ENCODE measurements at regions not wholly inside any gene's neighbourhood (a gene's known extent, or its start where the extent isn't known, plus 50 kb on each side); places are given as distances from the start of the nearest gene placed in this dataset.

DNA sequence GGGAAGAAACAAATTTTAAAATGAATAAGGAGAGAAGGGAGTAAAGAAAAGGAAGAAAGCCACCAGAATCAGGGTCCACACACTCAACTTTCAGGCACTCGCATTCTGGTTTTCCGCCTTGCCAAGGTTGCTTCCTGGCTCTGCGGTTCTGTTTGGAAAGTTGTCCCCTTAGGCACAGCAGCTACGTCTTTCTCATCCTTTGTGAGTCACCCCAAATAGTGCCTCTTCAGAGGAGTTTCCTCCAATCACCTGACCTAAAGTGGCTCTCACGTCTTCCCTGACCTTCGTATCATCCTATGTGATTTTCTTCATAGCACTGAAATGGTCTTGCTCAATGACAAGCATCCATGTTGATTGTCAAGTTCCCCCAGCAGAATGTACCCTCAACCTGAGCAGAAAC lies 99.5 kb upstream of the TMCC3 start:
- DNase-seq (ENCODE audit: low spot score) = no peak

- DNase-seq (ENCODE audit: low spot score) = no peak
Observed at GRCh38 chr12:94749455-94749854, 99.1 kb upstream of the TMCC3 start.

DNA sequence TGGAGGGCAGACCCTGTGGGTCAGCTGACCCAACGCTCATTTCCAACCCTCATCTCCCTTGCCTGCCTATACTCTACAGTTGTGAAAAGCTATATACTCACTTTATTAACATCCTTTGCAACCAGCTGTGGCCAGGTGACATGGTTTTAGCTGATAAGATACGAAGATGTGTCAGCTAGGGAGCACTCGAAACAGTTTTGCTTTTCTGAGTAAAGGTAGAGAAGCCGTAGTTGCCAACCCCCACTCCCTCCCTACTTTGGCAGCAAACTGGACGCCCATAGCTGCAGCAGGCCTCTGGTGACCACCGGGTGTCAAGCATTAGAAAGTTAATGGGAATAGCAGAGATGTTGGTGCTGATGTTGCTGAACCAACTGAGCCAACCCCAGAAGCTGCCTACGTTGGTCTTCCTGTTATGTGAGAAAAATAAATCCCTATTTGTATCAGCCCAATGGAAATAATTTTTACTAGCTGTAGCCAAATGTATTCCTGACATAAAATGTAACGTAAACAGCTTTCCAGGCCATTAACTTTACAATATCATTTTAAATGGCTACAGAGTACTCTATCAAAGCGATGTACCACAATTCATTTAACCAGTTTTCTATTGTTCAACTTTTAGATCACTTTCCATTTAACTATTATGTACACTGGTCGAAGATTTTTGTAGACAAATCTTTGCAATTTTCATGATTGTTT lies 98.5 kb upstream of the TMCC3 start:
- DNase-seq (ENCODE audit: low spot score) = no peak

- DNase-seq (ENCODE audit: low spot score) = no peak
Observed at GRCh38 chr12:94745562-94745961, 95.2 kb upstream of the TMCC3 start.

DNA sequence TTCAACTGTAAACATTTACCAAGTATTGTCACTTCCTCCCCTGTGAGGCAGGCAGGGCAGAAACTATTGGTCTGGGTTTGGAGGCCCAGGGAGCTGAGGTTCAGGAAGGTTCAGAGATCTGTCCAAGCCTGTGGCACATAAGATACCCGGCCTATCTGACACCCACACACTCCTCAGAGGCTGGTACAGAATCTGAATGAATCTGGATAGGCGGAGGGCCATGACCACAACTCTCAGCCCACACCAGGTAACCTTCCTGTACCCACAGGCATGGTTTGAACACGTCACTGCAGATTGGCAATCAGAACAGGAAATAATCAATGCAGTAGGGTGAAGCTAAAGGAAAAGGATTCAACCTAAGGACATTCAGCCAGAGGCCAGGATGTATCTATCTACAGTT lies 92.8 kb upstream of the TMCC3 start:
- DNase-seq (ENCODE audit: low spot score) = no peak

DNA sequence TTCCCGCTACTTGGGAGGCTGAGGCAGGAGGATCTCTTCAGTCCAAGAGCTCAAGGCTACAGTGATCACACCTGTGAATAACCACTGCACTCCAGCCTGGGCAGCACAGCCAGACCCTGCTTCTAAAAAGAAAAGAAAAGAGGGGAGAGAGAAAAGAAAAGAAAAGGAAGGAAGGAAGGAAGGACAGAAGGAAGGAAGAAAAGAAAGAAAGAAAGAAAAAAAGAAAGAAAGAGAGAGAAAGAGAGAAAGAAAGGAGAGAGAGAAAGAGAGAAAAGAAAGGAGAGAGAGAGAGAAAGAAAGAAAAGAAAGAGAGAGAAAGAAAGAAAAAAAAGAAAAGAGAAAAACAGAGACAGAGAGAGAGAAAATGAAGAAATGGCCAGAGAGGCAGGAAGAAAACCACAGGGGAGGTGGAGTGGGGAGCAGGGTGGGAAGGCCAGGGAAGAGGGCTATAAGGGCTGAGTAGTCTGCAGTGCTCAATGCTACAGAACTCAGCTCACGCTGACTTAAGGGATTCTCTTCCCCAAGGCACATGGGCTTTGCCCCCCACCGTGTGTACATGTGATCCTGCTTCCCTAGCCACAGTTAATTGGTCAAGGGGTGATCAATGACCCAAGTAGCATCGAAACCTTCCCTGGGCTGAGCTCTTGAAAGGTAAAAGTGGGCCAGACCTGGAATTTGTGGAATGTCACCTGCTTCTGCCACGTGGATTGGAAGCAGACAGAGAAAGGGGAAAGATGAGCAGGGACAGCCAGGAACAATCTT lies 90.4 kb upstream of the TMCC3 start:
- no peak for DNase-seq (ENCODE audit: low spot score)

DNA sequence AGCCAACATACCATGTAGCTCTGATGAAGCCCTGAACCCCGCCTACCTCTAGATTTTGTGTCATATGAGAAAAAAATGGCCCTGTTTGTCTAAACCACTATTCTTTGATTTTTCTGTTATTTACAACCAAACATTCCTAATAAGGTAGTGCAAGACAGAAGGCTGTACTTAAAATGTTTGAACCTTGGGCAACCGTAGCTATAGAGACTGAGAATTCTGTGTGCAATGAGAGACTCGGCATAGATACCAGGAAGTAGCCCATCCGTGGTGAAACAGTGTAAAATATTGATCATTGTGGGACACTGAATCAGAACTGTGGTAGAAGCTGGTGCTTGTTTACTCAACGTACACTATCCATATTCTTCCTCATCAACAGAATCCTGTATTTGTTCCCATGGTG lies 86.5 kb upstream of the TMCC3 start:
- no peak for DNase-seq (ENCODE audit: low spot score)

- DNase-seq (ENCODE audit: low spot score) = no peak
Observed at GRCh38 chr12:94736004-94736403, 85.6 kb upstream of the TMCC3 start.

- DNase-seq (ENCODE audit: low spot score) = no peak
Observed at GRCh38 chr12:94733727-94734126, 83.4 kb upstream of the TMCC3 start.

DNA sequence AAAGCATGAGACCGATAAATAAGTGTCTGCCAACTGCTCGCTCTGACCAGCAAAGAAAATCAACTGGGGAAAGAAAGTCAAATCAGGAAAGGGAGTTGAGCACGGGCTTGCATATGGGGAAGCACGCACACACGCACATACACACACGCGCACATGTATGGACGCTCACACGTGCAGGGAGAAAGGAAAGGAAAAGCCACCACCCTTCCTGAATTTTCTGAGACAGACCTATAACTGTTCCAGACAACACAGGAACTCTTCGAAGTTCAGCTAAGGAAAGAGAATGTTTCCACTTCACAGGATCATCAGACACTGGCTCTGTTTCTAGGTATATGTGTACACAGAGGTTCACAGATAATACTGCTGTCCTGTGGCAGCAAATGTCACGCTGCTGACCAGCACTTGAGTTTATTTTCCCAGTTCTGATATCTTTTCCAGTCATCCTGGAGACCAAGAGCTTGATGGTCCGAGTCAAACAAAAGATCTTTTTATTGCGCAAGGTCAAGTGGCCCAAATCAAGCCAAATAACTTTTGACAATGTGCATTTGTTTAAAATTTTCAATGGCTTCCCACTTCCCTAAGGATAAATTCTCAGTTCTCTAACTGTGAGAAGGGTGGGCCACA lies 82.1 kb upstream of the TMCC3 start:
- DNase-seq (ENCODE audit: low spot score) = peak; percentile 31

GRCh38 chr12:94731733-94732360 lies 81.5 kb upstream of the TMCC3 start:
- peak; percentile 71 for DNase-seq (ENCODE audit: low spot score)

- no peak for DNase-seq (ENCODE audit: low spot score)
Observed at GRCh38 chr12:94730847-94731246, 80.5 kb upstream of the TMCC3 start.

- no peak for DNase-seq (ENCODE audit: low spot score)
Observed at GRCh38 chr12:94726236-94726835, 76.0 kb upstream of the TMCC3 start.

DNA sequence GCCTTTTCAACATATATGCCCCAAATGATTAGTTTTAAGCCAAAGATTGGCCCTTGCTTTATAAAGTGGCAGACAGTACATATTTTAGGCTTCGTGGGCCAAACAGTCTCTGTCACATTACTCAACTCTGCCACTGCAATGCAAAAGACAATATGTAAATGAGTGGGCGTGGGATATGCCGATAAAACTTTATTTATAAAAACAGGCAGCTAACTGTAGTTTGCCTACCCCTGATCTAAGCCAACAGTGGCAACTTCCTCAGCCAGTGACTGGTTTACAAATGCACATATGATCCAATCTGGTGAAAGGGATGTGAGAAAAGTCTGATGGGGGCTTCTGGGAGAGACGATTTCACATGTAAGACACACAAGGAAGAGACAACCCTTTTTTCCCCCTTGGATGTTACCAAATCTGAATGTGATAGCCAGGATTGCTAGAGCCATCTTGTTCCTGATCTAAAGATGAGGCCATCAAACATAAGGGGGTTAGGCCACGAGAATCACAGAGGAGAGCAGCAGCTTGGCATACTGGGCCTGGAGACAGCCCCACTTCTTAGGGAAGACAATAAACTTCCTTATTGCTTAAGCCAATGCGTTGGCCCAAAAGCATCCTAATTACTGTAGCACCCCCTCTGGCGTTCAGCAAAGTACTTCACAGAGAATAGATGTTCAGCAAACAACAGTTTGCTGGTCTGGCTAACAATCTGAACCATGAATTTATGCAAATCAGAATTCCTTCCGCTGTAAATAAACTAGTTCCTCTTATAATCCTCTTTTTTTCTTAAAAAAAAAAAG lies 75.2 kb upstream of the TMCC3 start:
- DNase-seq (ENCODE audit: low spot score) = no peak

GRCh38 chr12:94722664-94723063 lies 72.3 kb upstream of the TMCC3 start:
- no peak for DNase-seq (ENCODE audit: low spot score)

DNA sequence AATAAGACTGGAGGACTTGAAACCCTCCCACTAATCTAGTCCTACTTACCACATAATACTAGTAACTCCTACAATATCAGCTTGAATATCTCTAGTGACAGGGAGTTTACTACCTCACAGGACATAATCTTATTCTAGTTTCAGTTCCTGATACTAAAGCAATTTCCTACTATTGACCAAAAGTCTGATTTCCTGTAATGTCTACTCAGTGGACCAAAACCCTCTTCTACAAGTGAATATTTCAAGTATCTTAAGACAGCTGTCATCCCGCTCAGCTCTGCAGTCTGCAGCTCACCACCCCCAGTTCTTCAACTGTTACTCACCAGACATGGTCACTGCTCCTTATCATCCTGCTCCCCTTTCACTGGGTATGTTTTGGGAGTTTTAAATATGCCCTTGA lies 70.8 kb upstream of the TMCC3 start:
- no peak for DNase-seq (ENCODE audit: low spot score)

GRCh38 chr12:94718114-94718513 lies 67.8 kb upstream of the TMCC3 start:
- no peak for DNase-seq (ENCODE audit: low spot score)

DNA sequence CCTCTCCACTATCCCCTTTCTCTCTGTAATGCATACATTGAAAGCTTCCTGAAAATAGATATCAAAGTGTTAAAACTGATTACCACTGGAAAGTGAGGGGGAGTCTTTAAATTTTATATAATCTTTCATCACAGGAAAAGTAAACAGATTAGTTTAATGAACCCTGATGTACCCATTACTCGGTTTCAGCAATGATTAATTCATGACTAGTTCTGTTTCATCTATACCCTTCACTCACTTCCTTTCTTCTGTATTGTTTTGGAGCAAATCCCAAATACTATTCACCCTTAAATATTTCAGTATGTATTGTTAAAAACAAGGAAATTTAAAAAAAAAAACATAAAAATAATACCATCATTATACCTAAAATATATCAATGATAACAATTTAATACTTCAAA lies 67.3 kb upstream of the TMCC3 start:
- no peak for DNase-seq (ENCODE audit: low spot score)

DNA sequence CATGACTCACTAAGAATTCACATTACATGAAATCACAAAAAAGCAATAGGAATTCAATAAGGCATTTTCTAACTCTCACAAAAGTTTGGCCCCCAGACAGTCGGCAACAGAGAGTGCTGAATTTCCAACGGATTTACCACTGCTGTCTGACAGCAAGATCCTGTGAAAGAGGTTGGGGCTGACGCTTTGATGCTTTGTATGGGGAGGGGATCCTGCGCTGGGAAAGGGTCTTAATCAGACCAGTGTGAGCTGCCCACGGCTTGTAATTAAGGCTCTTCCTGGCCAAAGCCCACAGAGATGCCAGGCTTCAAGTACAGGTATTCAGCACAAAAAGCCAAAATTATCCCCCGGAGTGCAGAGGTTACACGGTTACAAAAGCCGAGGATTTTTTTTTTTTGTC lies 66.8 kb upstream of the TMCC3 start:
- no peak for DNase-seq (ENCODE audit: low spot score)

DNA sequence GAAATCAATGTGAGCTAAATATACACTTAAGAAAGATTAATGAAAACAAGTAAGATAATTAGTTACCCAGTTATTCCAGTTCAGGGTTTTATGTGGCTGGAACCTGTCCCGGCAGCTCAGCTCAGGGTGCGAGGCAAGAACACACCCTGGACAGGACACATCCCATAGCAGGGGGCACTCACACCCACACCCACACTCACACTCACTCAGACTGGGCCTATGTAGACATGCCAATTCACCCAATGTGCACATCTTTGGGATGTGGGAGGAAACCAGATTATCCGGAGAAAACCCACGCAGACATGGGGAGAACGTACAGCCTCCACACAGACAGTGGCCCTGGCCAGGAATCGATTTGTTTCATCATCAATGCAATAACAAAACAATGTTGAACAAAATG lies 66.0 kb upstream of the TMCC3 start:
- DNase-seq (ENCODE audit: low spot score) = no peak

DNA sequence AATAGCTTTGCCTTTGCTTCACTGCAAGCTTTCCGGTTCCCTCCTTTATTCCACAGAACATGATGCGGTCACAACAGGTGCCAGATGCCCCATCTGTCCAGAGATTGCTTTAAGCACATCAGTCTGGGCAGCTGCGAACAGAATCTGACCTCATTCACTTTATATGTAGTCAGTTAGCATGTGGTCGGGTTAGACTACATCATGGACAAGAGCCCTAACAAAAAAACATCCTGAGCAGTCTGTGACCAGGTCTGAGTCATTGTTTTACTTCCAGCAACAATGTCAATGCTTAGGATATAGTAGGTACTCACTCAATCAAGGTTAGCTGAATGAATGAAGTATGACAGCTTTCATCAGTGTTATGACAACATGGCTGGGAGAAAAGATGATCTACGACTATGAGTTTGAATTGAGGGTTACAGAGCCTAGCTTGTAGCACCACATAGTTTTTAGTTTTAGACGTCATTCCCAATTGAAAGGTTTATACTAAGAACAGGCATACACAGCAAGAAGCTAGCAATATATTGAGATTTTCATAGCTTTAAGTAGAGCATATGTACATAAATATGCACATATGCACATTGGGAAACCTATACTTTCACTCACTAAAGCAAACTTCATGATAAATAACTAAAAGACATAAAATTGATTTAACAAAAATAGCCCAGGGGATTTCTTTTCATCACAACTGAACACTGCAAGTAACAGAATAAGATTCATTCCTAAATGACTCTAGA lies 64.2 kb upstream of the TMCC3 start:
- DNase-seq (ENCODE audit: low spot score) = no peak

Data from D341Med (cell line).